Panc1 (cell line): ENCODE measurements at regions not wholly inside any gene's neighbourhood (a gene's known extent, or its start where the extent isn't known, plus 50 kb on each side); places are given as distances from the start of the nearest gene placed in this dataset.

ENCODE experiments used
- ATAC-seq: fragments of 200-7000 bp; cut with Tn5 transposase; 2 replicates; pipeline ENCODE4 v1.9.1; 2020; ENCODE audit warnings: mild to moderate bottlenecking, moderate library complexity
- BruUV-seq: library from RNA; stranded (reverse); fragments of 400-500 nt; replicated peaks from 2 replicates; lab custom pipeline; 2021; lab: Mats Ljungman, UMichigan
- CTCF ChIA-PET: fragments of 300-600 bp; sonication (Branson Sonifier 250); formaldehyde crosslinking; loops from one replicate; lab custom pipeline; 2022; ENCODE audit warnings: antibody characterized with exemption; lab: Charles Lee
- POLR2A ChIA-PET: fragments of 300-600 bp; sonication (Branson Sonifier 250); formaldehyde crosslinking; loops from one replicate; lab custom pipeline; 2022; ENCODE audit warnings: antibody characterized with exemption; lab: Charles Lee
- DNase-seq: peaks from one replicate; pipeline ENCODE4 v3.0.0-alpha.2; 2010; ENCODE audit warnings: low read depth, low spot score
- H3K27ac ChIP-seq: 2 replicates; pipeline ENCODE4 v1.5.1; 2011; ENCODE audit warnings: mild to moderate bottlenecking, low read length, inconsistent platforms
- H3K27me3 ChIP-seq: fragments of 200-500 bp; sonication (Bioruptor generic); 2 replicates; pipeline ENCODE4 v1.6.0; 2014; ENCODE audit warnings: low read length, inconsistent platforms; ENCODE audit not compliant: control insufficient read depth, insufficient read depth
- H3K36me3 ChIP-seq: fragments of 200-500 bp; sonication (Bioruptor generic); 2 replicates; pipeline ENCODE4 v1.5.1; 2014; ENCODE audit warnings: inconsistent platforms, mild to moderate bottlenecking, low read length, moderate library complexity; ENCODE audit not compliant: control insufficient read depth, insufficient read depth
- H3K4me1 ChIP-seq: 2 replicates; pipeline ENCODE4 v1.5.1; 2011; ENCODE audit warnings: inconsistent platforms, mild to moderate bottlenecking, low read length, moderate library complexity; ENCODE audit not compliant: control insufficient read depth, insufficient read depth
- H3K4me3 ChIP-seq, 2 experiments: 2 replicates each; pipeline ENCODE4 v1.5.1; 2011 to 2012; ENCODE audit warnings: low read depth in 2 of 2, low read length in 2 of 2, mild to moderate bottlenecking in 2 of 2, inconsistent platforms in 1 of 2, moderate library complexity in 1 of 2
- H3K9me3 ChIP-seq: fragments of 200-500 bp; sonication (Bioruptor generic); 2 replicates; pipeline ENCODE4 v1.5.1; 2014; ENCODE audit warnings: low read depth, mild to moderate bottlenecking, inconsistent platforms, low read length, moderate library complexity; ENCODE audit not compliant: control insufficient read depth, insufficient read depth
- CTCF ChIP-seq: fragments of 450-650 bp; IDR thresholded peaks from 2 replicates; pipeline ENCODE4 v1.5.1; 2017; ENCODE audit warnings: mild to moderate bottlenecking
- POLR2AphosphoS5 ChIP-seq: IDR thresholded peaks from 2 replicates; pipeline ENCODE4 v1.6.1; 2012; ENCODE audit warnings: mild to moderate bottlenecking, low read depth, low read length, moderate library complexity
- REST ChIP-seq, 2 experiments: IDR thresholded peaks; 2 replicates each; pipeline ENCODE4 v1.6.1; 2011 to 2012; ENCODE audit warnings: low read depth in 2 of 2, control low read depth in 1 of 2, low read length in 1 of 2, mild to moderate bottlenecking in 1 of 2, moderate library complexity in 1 of 2; ENCODE audit not compliant: insufficient read depth in 1 of 2
- SIN3A ChIP-seq: IDR thresholded peaks from 2 replicates; pipeline ENCODE4 v1.6.1; 2012; ENCODE audit warnings: low read depth, mild to moderate bottlenecking, low read length, moderate library complexity, borderline replicate concordance; ENCODE audit not compliant: insufficient read depth
- TCF7L2 ChIP-seq: IDR thresholded peaks from 2 replicates; pipeline ENCODE4 v1.6.1; 2011; ENCODE audit warnings: mild to moderate bottlenecking, low read depth, low read length, inconsistent platforms
- in situ Hi-C: cut with HindIII; loops from 2 replicates; pipeline ENCODE4 v1.10.0; 2016; ENCODE audit warnings: low sequenced_read_pairs, low pct_unique_long_range_greater_than_20kb
- intact Hi-C: fragments of 100-400 bp; cut with micrococcal nuclease; formaldehyde crosslinking; loops from one replicate; pipeline ENCODE4 v1.10.0; 2022; ENCODE audit not compliant: unreplicated experiment

GRCh38 chr6:150670311-150670710 is 70.6 kb downstream of the PLEKHG1 start:
- CTCF ChIA-PET = interaction anchor here (0.6 kb wide), 1 partner anchor 9 kb away, joined by 5 read pairs; no protein-coding TSS in a partner anchor
- peaks cover 2% of the 10 kb centered on the region for H3K27me3 ChIP-seq
- in situ Hi-C loops = no loop called here
- no peak overlapping the region for H3K27ac ChIP-seq
- intact Hi-C loops = no loop called here
- H3K36me3 ChIP-seq = no peaks in the 10 kb centered on the region
- no peak overlapping the region for H3K4me3 ChIP-seq
- no peak for ATAC-seq
- POLR2A ChIA-PET = no interaction called here
- TF ChIP-seq TCF7L2 (no peak), CTCF (peak; percentile 17; the same call in 1 of the 2 replicates), SIN3A (no peak), POLR2AphosphoS5 (no peak)
- H3K4me1 ChIP-seq = no peaks in the 10 kb centered on the region
- no peaks in the 10 kb centered on the region for H3K9me3 ChIP-seq
- no TSS peak for BruUV-seq
- DNase-seq = no peak

GRCh38 chr6:150672800-150673199 is 73.1 kb downstream of the PLEKHG1 start:
- DNase-seq (no peak), ATAC-seq (no peak)
- peaks cover 2% of the 10 kb centered on the region for H3K27me3 ChIP-seq
- no peak overlapping the region for H3K27ac ChIP-seq
- intact Hi-C loops (no loop called here), in situ Hi-C loops (no loop called here)
- TF ChIP-seq SIN3A = no peak
- no peak for TF ChIP-seq TCF7L2
- TF ChIP-seq REST (IDR thresholded peaks at IDR 0.05; ENCODE audit: insufficient read depth in 1 of 2, low read depth in 2 of 2, low read length in 1 of 2) = no peak
- TF ChIP-seq POLR2AphosphoS5 = no peak
- TF ChIP-seq CTCF = no peak
- ChIA-PET CTCF (no interaction called here), POLR2A (no interaction called here)
- no TSS peak for BruUV-seq
- no peaks in the 10 kb centered on the region for H3K4me1 ChIP-seq
- H3K36me3 ChIP-seq = no peaks in the 10 kb centered on the region
- no peak overlapping the region for H3K4me3 ChIP-seq
- no peaks in the 10 kb centered on the region for H3K9me3 ChIP-seq
